ENCODE measurements at regions not wholly inside any gene's neighbourhood (a gene's known extent, or its start where the extent isn't known, plus 50 kb on each side); places are given as distances from the start of the nearest gene placed in this dataset.
A peak's percentile ranks its signal among the peaks of the same experiment; 100 is the strongest.

- DNase-seq = no peak
Observed at GRCh38 chr9:13532407-13532806, 252.9 kb upstream of the MPDZ start.

- DNase-seq = peak; percentile 35
Observed at GRCh38 chr9:13529321-13530104, 250.0 kb upstream of the MPDZ start.

GRCh38 chr9:13524245-13524644 lies 244.8 kb upstream of the MPDZ start:
- DNase-seq = no peak

- DNase-seq = no peak
Observed at GRCh38 chr9:13520069-13520468, 240.6 kb upstream of the MPDZ start.

- peak; percentile 83 for DNase-seq
Observed at GRCh38 chr9:13513716-13514444, 234.4 kb upstream of the MPDZ start.

GRCh38 chr9:13513286-13513685 lies 233.8 kb upstream of the MPDZ start:
- peak; percentile 72 for DNase-seq

DNA sequence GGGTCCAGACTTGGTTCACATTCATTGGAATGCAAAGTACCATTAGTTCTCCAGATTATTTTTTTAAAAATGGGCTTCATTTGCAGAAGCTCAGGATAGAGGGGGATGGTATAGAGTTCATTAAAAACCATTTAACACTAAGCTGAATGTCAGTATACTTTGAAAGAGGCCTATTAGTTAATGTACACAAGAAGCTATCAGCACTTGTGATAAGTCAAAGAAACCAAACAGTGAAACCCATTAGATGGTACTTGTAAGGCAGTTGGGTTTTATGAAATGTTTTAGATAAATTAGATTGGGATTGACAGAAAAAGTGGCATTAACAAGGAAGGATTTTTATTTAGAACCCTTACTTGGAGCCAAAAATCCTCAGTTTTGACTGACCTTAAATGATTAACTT lies 229.2 kb upstream of the MPDZ start:
- DNase-seq = no peak

GRCh38 chr9:13508086-13508485 lies 228.6 kb upstream of the MPDZ start:
- no peak for DNase-seq

- no peak for DNase-seq
Observed at GRCh38 chr9:13505797-13506196, 226.3 kb upstream of the MPDZ start.

GRCh38 chr9:13503599-13503998 lies 224.1 kb upstream of the MPDZ start:
- no peak for DNase-seq

GRCh38 chr9:13502484-13502883 lies 223.0 kb upstream of the MPDZ start:
- no peak for DNase-seq

GRCh38 chr9:13501018-13501417 lies 221.5 kb upstream of the MPDZ start:
- DNase-seq = no peak

DNA sequence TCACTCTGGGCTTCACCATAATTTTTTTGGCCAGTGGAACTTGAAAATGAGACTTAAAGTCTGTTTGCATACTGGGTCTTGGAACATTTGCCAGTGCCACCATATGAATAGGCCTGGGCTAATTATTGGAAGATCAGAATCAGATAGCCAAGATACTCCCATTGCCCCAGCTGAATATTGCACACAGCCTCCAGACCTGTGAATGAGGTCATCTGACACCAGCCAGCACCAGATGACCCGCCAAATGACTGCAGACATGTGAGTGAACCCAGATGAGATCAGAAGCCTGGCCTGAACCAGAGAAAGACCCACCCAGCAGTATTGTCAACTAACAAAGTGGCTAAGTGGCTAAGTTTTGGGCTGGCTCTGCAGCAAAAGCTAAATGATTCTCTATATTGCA lies 220.5 kb upstream of the MPDZ start:
- DNase-seq = no peak

- no peak for DNase-seq
Observed at GRCh38 chr9:13493697-13494096, 214.2 kb upstream of the MPDZ start.

- no peak for DNase-seq
Observed at GRCh38 chr9:13491493-13492424, 212.3 kb upstream of the MPDZ start.

- no peak for DNase-seq
Observed at GRCh38 chr9:13491138-13491492, 211.6 kb upstream of the MPDZ start.

GRCh38 chr9:13487936-13488335 lies 208.4 kb upstream of the MPDZ start:
- DNase-seq = no peak

DNA sequence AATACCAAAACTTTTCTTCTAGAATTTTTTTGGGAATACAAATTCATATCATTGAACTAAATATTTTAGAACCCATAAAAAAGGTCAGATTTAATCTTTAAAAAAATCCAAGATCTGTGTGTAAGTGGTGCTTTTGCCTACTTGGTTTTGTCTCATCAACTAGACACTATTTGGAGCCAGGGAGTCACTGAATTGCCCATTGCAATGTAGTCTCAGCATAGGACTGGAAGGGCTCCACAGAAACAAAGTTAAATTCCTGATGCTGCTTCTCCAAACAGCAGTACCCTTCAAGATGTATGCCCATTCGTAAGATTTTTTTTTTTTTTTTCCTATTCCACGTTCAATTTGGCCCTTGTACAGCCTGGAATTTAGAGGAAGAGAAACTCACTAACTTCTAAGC lies 208.0 kb upstream of the MPDZ start:
- DNase-seq = no peak

- no peak for DNase-seq
Observed at GRCh38 chr9:13487071-13487470, 207.6 kb upstream of the MPDZ start.

DNA sequence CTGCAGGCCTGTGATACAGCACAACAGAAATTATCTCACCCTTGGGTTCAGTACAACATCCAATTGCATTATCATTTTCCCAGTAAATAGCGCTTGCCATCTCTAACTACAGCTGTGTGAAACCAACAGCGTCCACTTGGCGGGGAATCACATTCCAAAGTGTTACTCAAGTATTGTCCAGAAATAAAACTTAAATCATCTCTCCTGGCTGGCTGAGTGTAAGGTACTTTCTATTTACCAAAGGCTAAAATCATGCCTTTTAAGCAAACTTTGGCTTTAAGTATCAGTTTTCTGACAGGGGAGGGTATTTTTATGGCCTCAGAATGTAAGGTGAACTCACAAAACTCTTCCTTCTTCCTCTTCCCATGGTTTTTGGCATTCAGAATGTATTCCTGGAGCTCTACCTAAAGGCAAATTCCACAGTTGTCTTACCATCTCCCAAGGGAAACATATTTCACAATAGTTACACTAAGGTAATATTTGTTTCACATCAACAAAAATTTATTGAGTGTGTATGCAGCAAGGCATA lies 205.6 kb upstream of the MPDZ start:
- no peak for DNase-seq

DNA sequence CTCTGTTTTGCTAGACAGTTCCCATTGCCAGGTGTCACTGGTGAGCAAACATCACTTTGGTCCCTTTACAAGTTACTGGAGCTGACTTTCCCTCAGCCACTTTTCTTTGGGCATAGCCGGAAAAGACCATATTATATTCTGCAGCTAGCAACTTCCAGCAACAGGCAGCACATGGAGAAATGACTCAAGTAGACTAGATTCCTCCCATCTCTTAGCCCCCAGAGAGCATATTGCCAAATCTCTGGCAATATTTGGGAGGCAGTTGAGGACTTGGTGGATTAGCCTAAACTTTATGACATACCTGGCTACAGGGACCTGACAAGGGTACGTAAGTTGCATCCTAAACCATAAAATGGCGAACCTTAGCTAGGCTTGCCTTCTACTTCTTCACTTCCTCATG lies 204.7 kb upstream of the MPDZ start:
- no peak for DNase-seq

GRCh38 chr9:13481274-13481673 lies 201.8 kb upstream of the MPDZ start:
- DNase-seq = no peak

- no peak for DNase-seq
Observed at GRCh38 chr9:13480693-13481092, 201.2 kb upstream of the MPDZ start.
